Inferior parietal cortex (tissue), 1 donor: ENCODE measurements at regions not wholly inside any gene's neighbourhood (a gene's known extent, or its start where the extent isn't known, plus 50 kb on each side); places are given as distances from the start of the nearest gene placed in this dataset.
"Not testable (repeated sequence)": the region's sequence is repeated elsewhere in the genome, so short reads cannot be mapped to it uniquely, and the experiment has no call there.

ENCODE experiments used
- DNase-seq: peaks from one replicate; pipeline ENCODE4 v3.0.0-alpha.2; 2016; ENCODE audit errors: extremely low spot score

DNA sequence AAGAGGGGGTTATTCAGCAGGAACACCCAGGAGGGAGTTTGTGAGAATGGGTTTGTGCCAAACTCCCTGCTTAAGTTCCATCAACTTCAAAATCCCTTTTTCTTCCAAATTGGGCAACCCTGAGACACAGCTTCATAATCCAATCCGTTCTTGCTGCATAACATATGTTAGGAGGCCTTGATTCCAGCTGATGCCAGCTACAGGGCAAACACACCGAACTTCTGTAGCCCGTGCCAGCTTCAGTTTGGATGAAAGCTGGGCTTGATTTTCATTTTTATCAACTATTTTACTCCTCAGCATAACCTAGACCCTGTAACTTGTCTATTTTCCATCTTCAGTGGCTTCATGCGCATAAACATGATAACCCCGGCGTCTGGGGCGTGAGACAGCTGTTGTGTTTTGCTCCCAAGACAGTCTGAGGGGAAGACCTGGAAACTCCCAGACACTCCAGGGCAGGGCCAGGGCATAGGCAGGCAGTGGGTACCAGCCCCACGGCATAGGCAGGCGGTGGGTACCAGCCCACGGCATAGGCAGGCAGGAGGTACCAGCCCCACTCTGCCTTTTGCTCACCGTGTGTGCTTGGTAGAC, 220.4 kb downstream of the C16orf95 start:
- DNase-seq = no peak

DNA sequence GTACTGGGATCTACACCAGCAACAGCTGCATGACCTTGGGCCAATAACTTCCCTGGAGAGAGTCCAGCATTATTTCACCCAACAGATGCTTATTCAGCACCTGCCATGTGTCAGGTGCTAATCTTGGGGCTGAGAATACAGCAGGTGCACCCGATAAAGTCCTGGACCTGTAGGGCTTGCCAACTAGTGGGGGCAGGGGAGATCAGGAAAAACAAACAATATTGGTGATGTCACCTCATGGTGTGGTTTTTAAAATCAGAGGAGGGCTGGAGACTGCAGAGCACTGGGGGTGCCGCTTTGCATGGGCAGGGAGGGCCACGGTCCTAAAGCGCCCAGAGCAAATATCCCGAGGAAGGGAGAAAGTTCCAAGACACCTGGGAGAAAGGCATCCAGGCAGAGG, 218.8 kb downstream of the C16orf95 start:
- DNase-seq = no peak

DNA sequence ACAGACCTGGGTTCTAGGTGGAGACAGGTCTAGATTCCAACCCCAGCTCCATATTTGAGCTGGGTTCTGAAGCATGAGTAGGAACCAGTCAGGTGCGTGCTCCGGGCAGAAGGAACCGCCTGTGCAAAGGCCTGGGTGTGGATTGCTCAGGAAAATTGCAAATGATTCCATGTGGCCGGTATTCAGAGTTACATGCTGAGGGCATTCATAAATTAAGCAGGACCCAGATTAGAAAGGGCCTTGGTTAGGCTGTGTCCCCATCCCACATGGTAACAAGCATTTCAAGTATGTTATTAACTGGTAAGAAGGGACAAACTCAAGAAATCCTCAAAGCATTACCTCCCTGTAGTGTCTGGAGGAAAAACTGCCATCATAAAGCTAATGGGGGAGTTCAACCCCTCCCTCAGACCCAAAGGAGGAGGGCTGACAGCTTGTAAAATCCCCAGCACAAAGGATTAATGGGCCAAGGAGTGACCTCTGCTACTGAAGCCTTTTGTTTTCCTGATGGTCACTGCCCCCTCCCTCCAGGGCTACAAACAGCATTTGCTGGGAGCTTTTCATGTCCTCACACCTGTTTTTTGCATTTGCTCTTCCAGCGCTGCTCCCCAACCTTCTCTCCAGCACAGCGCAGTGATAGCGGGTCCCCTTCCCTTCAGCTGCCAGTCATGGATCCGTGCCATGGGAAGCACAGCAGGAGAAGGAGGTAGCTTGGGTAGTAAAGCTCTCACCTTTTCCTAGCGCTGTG, 218.0 kb downstream of the C16orf95 start:
- no peak for DNase-seq

DNA sequence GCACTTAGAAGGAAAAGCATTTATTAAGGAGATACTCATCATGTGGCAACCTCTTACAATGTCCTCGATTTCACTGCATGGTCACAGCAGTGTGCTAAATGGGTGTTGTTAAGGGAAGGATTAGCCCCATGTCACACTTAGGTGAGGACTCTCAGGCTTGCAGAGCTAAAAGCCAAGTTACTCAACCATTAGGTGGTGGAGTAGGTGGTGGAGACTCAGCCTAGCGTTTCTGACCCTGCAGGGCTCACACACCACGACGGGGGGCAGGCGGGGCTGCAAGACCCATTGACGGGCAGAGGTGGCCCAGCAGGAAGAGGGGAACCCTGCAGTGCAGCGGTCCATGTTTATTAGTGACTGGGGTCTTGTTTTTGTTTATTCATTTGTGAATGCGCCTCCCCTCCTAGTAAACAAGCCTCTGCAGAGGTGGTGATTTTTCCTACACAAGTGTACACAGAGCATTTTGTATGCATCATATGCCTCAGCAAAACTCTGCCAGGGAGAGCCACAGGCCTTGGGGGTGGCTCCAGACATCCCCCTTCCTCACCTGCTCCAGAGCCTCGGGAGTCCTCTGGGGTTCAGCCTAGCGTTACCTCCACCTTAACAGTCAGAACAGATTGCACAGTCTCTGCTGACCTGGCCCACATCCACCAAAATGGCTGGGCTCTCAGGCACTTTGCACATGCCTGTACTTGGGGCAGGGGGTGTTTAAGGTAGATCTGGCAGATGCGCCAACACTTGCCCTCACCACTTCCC, 216.7 kb downstream of the C16orf95 start:
- DNase-seq = no peak

DNA sequence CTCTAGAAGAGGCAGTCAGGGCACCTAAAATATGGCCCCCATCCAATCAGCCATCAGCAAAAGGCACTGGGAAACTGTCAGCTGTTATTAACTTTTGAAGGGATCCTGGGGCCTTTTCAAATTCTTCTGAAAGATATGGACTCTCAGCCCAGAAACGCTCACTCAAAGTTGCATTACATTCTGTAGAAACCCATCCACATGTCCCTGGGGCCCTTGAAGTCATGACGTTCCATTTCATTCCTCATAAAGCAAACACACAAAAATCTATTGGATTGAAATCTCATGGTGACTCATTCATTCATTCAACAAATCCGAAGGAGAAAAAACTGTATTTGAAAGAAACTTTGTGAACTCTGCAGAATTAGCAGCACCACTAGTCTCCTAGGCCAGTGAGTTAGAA, 215.3 kb downstream of the C16orf95 start:
- no peak for DNase-seq

DNA sequence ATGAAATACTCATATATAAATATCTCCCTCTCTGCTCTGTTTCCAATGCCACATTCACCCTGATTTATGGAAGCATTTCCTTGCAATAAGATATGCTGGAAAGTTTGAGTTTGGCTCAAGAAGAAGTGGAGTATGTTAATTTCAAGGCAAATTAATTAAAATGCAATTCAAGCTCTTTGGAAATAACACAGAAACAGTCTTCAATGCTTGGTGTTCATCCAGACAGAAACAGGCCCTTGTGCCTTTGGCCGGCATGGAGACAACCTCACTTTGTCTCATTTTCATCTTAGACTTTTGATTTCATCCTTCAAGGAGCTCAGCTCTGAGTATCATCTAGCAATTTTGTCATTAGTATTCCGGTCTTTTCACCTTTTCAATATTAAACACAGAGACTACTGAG, 210.0 kb downstream of the C16orf95 start:
- DNase-seq = peak; percentile 4

DNA sequence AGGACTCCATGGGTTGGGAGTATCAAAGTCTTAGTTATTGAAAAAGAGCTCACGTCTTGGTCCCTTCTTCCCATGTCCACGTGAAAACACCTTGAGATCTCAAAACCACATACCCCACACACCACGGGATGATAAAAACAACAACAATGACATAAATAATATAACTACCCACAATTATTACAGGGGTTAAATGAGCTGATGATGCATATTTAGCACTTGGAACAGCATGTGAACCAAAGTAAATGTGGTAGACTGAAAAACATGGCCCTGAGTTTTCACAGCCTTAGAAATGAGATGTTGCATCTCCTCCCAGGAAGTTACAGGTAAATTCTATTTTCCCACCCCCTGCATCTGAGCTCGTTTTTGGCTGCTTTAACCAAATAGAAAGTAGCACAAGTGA, 208.9 kb downstream of the C16orf95 start:
- DNase-seq = no peak

DNA sequence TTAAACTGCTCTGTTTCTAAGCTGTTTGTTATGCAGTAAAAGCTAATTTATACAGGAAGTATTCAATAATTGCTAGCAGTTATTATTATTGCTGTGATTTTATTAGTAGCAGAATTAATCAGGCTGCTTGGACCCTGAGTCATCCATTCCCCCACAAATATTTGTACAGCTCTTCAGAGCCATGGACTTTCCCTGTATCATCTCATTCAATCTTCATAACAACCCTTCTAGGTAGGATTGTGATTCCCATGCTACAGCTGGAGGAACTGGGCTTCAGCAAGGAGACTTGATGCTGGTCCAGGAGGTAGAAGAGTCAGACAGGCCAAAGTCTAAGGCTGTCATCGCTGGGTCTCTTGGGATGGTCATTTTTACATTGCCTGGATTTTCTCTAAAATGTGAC, 208.3 kb downstream of the C16orf95 start:
- DNase-seq = no peak

DNA sequence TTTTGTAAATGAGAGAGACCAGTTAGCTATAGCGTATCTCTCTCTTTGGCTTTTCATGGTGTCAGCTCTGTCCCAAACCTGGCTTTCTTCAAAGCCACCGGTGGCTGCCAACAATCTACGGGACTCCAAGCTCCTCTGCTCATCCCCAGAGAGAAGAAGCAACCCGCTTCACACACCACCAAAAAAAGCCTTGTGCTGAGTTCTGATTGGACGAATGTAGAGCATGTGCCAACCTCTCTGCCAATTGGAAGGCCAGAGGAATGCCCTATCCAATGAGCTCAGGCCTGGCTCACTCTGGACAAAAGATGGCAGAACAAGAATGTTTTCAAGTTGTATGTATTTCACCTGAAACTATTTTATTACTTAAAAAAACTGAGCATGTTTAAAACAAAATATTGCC, 202.4 kb downstream of the C16orf95 start:
- no peak for DNase-seq

DNA sequence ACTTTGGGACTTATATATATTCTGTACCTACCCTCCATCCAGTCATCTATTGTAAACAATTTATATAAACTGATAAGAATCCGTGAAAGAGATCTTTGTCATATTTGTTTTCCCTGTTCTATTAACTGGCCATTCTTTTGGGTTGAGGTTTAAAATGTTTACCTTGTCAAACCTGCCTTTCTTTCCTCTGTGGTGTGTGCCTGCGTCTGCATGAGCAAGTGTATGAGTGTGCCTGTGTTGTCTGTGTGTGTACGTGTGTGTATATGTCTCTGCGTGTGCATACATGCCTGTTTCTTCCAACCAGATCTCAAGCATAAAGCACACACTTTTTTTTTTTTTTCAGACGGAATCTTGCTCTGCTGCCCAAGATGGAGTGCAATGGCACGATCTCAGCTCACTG, 201.5 kb downstream of the C16orf95 start:
- DNase-seq = no peak

DNA sequence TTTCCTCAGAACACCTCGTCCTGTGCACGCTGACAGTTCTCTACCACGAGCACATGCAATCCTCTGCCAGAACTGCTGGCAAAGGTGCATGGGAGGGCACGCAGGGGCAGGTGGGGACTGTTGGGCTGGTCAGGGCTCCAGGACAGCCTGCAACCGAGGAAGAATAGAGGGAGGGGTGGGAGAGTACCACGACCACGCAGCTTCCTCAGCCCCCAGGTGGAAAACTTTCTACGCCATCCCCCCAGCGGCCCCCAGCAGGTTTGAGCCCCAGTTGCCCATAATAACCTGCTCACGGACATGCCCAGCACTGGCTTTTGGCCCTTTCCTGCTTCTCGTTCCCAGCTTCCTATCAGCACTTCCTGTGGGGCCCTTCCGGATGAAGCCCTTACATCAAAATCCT, 199.3 kb downstream of the C16orf95 start:
- no peak for DNase-seq

DNA sequence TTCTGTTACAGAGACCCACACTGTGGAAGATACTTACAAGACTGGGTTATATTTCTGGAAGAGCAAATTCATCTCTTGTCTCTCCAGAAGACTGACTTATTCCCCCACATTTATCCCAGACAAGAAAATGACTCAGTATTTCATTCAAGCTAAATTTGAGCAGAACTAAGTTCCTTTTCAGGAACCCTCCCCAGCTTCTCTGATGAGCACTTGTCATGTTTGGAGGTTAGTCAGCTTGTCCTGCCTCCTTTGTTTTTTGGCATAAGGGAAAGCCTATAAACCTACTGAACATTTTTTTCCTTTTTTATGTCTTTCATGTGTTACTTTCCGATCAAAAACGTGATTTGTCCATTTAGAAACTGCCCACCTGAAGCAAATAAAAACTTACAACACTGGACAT, 198.0 kb downstream of the C16orf95 start:
- no peak for DNase-seq

DNA sequence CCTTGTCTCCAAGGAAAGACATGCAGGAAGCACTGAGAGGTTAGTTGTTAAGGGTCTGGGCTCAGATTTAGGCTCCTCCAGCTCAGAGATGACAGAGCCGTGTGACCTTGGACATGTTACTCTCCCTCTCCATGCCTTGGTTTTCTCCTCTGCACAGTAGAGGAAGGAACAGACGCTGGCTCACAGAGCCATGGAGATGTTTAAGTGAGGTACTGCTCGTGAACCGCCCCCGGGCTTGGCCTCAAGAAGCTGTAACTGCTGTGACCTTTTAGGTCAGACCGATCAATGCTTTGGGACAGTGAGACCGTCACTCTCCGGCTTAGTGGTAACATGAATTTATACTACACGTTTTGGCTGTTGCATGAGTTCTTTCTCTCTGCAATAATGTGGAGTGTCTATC, 197.4 kb downstream of the C16orf95 start:
- DNase-seq = no peak

DNA sequence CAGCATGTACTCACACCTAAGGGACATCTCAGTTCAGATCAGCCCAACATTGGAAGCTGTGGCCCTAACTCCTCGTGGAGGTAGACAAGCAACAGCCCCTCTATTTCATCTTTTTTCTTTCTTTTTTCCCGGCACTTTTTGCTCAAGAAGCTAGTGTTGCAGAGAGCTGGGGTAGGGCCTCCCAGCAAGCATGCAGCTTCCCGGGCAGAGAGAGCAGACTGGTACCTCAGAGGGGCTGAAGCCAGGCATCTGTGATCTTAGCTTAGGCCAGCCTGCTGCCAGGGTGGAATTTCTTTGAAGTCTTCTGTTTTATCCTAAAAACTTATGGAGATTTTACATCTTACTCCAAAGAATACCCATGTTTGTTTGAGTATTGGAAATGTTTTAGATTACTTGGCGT, 195.4 kb downstream of the C16orf95 start:
- DNase-seq = no peak

DNA sequence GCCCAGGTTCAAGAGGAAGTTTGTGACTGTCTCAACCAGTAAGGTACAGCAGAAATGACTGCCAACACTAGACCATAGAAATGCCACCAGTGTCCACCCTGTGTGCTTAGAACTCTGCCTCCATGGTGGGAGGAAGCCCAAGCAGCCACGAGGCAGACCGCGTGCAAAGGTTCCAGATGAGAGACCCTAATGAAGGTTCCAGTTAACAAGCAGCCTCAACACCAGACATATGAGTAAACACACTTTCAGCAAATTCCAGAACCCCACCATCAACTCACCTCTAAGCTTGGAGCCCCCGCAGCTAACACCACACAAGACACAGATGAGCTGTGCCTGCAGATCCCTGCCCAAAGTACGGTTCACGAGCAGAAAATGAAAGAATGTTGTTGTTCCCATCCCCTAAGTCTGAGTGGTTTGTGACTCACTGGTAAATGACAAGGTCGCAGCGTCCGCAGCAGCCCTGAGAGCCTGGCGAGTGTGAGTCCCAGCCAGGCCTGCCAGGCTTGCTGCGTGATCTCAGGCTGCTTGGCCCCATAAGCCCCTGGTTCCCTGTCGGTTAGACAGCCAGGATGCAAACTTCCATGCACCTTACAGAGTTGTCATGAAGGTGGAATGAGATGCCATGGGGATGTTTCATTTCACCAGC, 193.7 kb downstream of the C16orf95 start:
- no peak for DNase-seq

DNA sequence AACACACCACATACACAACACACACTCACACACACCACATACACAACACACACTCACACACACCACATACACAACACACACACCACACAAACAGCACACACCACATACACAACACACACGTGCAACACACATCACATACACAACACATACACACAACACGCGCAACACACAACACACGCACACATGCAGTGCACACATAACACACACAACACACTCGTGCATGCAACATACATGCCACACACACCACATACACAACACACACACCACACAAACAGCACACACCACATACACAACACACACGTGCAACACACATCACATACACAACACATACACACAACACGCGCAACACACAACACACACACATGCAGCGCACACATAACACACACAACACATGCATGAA, 192.8 kb downstream of the C16orf95 start:
- not testable (repeated sequence) for DNase-seq

DNA sequence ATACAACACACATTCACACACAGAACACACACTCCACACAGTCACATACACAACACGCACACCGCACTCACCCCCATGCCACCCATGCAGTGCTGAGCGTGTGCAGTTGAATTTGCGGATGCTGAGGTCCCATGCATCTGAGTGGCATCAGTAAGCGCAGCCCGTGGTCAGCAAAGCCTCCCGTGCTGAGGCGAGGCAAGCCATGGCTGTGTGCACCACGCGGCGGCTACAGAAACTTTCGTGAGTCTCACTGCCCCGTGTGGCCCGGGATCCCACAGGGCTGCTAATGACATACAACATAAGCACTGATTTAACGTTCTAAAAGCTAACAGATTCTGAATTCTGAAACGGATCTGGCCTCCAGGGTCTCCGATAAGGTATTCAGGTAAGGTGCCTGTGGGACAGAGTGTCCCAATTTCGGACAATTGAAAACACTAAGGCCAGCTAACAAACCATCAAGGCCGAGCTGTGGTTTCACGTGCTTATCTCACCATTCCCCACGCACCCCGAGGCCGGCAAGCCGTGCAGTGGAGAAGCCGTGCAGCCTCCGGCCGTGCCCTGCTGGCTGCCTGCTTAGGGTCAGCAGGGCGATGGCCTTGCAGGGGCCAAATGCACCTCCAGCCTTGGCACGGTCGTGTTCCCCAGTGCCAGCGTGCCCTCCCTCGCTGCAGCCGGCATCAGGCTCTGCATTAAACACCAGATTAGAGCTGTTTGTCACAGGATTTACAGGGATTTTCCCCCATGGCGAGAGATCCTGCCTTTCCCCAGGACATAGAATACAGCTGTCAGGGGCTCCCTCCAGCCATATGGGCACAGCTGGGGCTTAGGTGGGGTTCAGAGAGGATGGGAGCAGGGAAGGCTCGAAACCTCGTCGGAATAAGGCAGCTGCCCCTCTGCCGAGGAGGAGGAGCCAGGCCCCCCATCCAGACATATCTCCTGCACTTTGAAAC, 191.7 kb downstream of the C16orf95 start:
- no peak for DNase-seq

DNA sequence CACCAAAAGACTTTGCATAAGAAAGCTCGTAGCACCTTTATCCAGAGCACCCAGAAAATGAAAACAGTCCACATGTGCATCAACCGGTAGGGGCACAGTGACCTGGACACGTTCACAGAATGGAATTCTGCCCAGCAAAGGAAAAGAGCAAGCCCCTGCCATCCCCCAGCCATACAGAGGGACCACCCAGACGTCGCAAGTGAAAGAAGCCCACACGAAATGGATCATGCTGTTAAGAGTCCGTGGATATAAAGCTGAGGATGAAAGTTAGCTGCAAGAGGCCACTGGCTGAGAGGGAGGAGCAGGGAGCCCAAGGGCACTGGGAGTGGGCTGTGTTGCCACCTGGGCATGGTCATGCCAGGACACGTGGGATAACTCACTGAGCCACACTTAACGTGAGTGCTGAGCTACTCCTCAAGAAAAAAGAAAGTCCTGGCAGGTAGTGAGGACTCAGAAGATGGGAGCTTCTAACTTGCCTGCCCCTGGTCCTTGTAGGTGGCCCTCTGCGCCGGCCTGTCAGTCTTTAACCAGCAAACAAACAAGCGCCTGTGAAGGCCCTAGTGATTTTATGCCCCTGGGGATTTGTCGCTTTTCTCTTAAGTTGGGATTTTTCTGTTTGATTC, 190.7 kb downstream of the C16orf95 start:
- no peak for DNase-seq

DNA sequence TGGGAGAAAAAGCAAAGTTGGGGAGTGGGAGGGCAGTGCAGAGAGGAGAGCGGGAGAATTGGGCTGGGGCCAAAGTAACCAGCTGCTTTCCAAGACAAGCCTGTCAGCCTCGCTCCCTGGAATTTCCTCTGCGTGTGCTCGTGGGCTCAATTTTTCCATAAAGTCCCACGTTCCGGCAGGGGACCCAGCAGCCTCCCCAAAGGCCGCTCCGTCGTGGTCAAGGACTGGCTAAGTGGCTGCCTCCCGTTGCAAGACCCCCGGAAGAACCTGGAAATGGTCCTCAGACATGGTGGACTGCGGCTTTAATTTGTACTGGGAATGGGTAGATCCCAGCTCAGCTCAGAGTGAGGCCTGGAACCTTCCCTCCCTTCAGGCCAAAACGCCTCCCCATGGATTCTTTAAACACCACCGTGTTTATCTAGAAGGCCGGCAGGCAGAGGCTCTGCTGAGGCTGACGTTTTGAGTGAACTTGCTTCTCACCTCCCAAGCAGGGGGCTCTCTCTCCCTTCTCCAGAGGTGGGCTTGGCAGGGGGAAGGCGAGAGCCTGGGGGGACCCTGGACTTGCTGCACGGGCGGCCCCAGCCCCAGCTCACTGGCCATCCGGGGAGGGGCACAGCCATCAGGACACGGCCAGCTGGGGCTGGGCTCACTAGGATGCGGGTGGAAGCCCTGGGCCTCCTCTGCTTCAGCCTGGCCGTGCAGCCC, 190.0 kb downstream of the C16orf95 start:
- no peak for DNase-seq

DNA sequence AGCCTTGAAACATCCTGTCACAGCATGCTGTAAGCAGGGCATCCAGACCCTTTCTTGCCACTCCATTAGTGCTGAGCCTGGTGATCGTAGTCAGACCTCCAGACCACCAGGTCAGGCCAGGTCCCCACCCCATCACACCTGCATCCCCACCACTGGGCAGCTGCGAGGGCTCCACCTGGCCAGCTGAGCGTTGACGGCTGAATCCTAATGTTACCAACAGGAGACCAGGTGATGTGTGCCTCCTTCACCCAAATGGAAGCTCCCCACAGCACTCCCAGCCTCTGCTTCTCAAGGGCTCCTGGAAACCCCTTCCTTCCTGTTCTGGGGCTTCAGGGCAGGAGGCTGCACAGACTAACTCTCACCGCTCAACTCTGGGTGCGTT, 189.4 kb downstream of the C16orf95 start:
- DNase-seq = no peak
